H9 (cell line): ENCODE measurements at regions not wholly inside any gene's neighbourhood (a gene's known extent, or its start where the extent isn't known, plus 50 kb on each side); places are given as distances from the start of the nearest gene placed in this dataset.

Source experiments
- DNase-seq: peaks from one replicate; pipeline ENCODE4 v3.0.0-alpha.2; 2017
- H2AFZ ChIP-seq: one replicate; pipeline ENCODE4 v1.6.1; 2013; ENCODE audit warnings: mild to moderate bottlenecking, low read length, control low read depth, moderate library complexity
- H2AK5ac ChIP-seq: 2 replicates; pipeline ENCODE4 v1.6.1; 2013; ENCODE audit warnings: low read length, control low read depth, mixed read lengths; ENCODE audit not compliant: insufficient read length
- H2BK120ac ChIP-seq: one replicate; pipeline ENCODE4 v1.6.1; 2013; ENCODE audit warnings: low read depth, mild to moderate bottlenecking, low read length, control low read depth, inconsistent platforms; ENCODE audit not compliant: poor library complexity, severe bottlenecking
- H2BK12ac ChIP-seq: 2 replicates; pipeline ENCODE4 v1.6.1; 2013; ENCODE audit warnings: low read length, control low read depth, mixed read lengths, low read depth; ENCODE audit not compliant: insufficient read length
- H2BK15ac ChIP-seq: 2 replicates; pipeline ENCODE4 v1.6.1; 2013; ENCODE audit warnings: low read depth, low read length, control low read depth
- H2BK20ac ChIP-seq: one replicate; pipeline ENCODE4 v1.6.1; 2013; ENCODE audit warnings: low read depth, mild to moderate bottlenecking, low read length, control low read depth, inconsistent platforms; ENCODE audit not compliant: poor library complexity, severe bottlenecking
- H2BK5ac ChIP-seq: 2 replicates; pipeline ENCODE4 v1.6.1; 2013; ENCODE audit warnings: low read length, control low read depth, mixed read lengths; ENCODE audit not compliant: insufficient read length
- H3K14ac ChIP-seq: 2 replicates; pipeline ENCODE4 v1.6.1; 2013; ENCODE audit warnings: low read length, control low read depth; ENCODE audit not compliant: insufficient read depth
- H3K18ac ChIP-seq: 2 replicates; pipeline ENCODE4 v1.6.1; 2013; ENCODE audit warnings: low read depth, mild to moderate bottlenecking, mixed read lengths, low read length, control low read depth; ENCODE audit not compliant: insufficient read length
- H3K23ac ChIP-seq: 2 replicates; pipeline ENCODE4 v1.6.1; 2013; ENCODE audit warnings: low read length, control low read depth, mixed read lengths, low read depth; ENCODE audit not compliant: insufficient read length
- H3K23me2 ChIP-seq: 2 replicates; pipeline ENCODE4 v1.6.1; 2013; ENCODE audit warnings: low read depth, mild to moderate bottlenecking, mixed read lengths, low read length, control low read depth; ENCODE audit not compliant: insufficient read length, poor library complexity, severe bottlenecking
- H3K27ac ChIP-seq: 2 replicates; pipeline ENCODE4 v1.5.1; 2013; ENCODE audit warnings: low read length, control low read depth, mixed read lengths, low read depth; ENCODE audit not compliant: insufficient read length
- H3K27me3 ChIP-seq: 2 replicates; pipeline ENCODE4 v1.6.1; 2013; ENCODE audit warnings: low read length, control low read depth, inconsistent platforms; ENCODE audit not compliant: insufficient read depth
- H3K4ac ChIP-seq: 2 replicates; pipeline ENCODE4 v1.6.1; 2013; ENCODE audit warnings: low read depth, mild to moderate bottlenecking, control low read depth, inconsistent platforms, low read length, moderate library complexity
- H3K4me1 ChIP-seq: 2 replicates; pipeline ENCODE4 v1.6.1; 2013; ENCODE audit warnings: low read length, control low read depth, inconsistent platforms; ENCODE audit not compliant: insufficient read depth
- H3K4me2 ChIP-seq: 2 replicates; pipeline ENCODE4 v1.6.1; 2013; ENCODE audit warnings: low read length, control low read depth, mixed read lengths; ENCODE audit not compliant: insufficient read length, insufficient read depth
- H3K56ac ChIP-seq: 2 replicates; pipeline ENCODE4 v1.6.1; 2013; ENCODE audit warnings: low read depth, mild to moderate bottlenecking, mixed read lengths, low read length, control low read depth; ENCODE audit not compliant: insufficient read length
- H3K79me1 ChIP-seq: 2 replicates; pipeline ENCODE4 v1.6.1; 2013; ENCODE audit warnings: low read depth, mild to moderate bottlenecking, moderate library complexity, low read length, control low read depth, inconsistent platforms; ENCODE audit not compliant: insufficient read depth, poor library complexity, severe bottlenecking
- H3K79me2 ChIP-seq: 2 replicates; pipeline ENCODE4 v1.6.1; 2013; ENCODE audit warnings: low read length, control low read depth, inconsistent platforms; ENCODE audit not compliant: insufficient read depth
- H3K9ac ChIP-seq: 2 replicates; pipeline ENCODE4 v1.6.1; 2013; ENCODE audit warnings: low read length, control low read depth, mixed read lengths; ENCODE audit not compliant: insufficient read length; ENCODE audit errors: extremely low read depth
- H3K9me3 ChIP-seq: one replicate; pipeline ENCODE4 v1.6.1; 2013; ENCODE audit warnings: low read depth, low read length, inconsistent platforms; ENCODE audit not compliant: control insufficient read depth
- H3T11ph ChIP-seq: one replicate; pipeline ENCODE4 v1.6.1; 2013; ENCODE audit warnings: mild to moderate bottlenecking, low read length, control low read depth, inconsistent platforms
- H4K20me1 ChIP-seq: one replicate; pipeline ENCODE4 v1.6.1; 2013; ENCODE audit not compliant: control insufficient read depth, insufficient read length, insufficient read depth
- H4K5ac ChIP-seq: 2 replicates; pipeline ENCODE4 v1.6.1; 2013; ENCODE audit warnings: low read depth, mild to moderate bottlenecking, mixed read lengths, low read length, control low read depth; ENCODE audit not compliant: insufficient read length
- H4K8ac ChIP-seq: replicated peaks from 2 replicates; pipeline ENCODE4 v1.6.1; 2013; ENCODE audit warnings: low read length, control low read depth, mixed read lengths, low read depth; ENCODE audit not compliant: insufficient read length
- H4K91ac ChIP-seq: 2 replicates; pipeline ENCODE4 v1.6.1; 2013; ENCODE audit warnings: low read depth, mild to moderate bottlenecking, moderate library complexity, mixed read lengths, low read length, control low read depth; ENCODE audit not compliant: insufficient read length
- H3K27ac Mint-ChIP-seq, 3 experiments: 2 replicates in 2 of 3; 3 replicates in 1 of 3; pipeline ENCODE4 v1.8.0; 2020 to 2021; ENCODE audit warnings: mixed read lengths in 3 of 3, mild to moderate bottlenecking in 1 of 3, moderate library complexity in 1 of 3
- H3K27me3 Mint-ChIP-seq: 2 replicates; pipeline ENCODE4 v1.8.0; 2021; ENCODE audit warnings: low read depth, mild to moderate bottlenecking, moderate library complexity, mixed read lengths
- H3K36me3 Mint-ChIP-seq, 3 experiments: 2 replicates in 2 of 3; 3 replicates in 1 of 3; pipeline ENCODE4 v1.8.0; 2020 to 2021; ENCODE audit warnings: low read depth in 3 of 3, mixed read lengths in 3 of 3; ENCODE audit not compliant: insufficient read depth in 1 of 3
- H3K4me1 Mint-ChIP-seq, 2 experiments: 2 replicates each; pipeline ENCODE4 v1.8.0; 2020; ENCODE audit warnings: mixed read lengths in 2 of 2
- H3K4me3 Mint-ChIP-seq, 2 experiments: 2 replicates in 1 of 2; 3 replicates in 1 of 2; pipeline ENCODE4 v1.8.0; 2020 to 2021; ENCODE audit warnings: mild to moderate bottlenecking in 2 of 2, mixed read lengths in 2 of 2, moderate library complexity in 1 of 2
- H3K9me3 Mint-ChIP-seq, 2 experiments: 2 replicates in 1 of 2; 3 replicates in 1 of 2; pipeline ENCODE4 v1.8.0; 2020; ENCODE audit warnings: mild to moderate bottlenecking in 2 of 2, mixed read lengths in 2 of 2, moderate library complexity in 1 of 2
- CTCF ChIP-seq: fragments of 200-600 bp; sonication (generic); conservative IDR thresholded peaks from 3 replicates; pipeline ENCODE4 v1.8.0; 2021; ENCODE audit warnings: antibody characterized with exemption, mild to moderate bottlenecking
- WGBS: extraction: QIAGEN DNeasy Blood & Tissue Kit; methylation state at CpG from one replicate; pipeline ENCODE4 v1.1.7; 2013; ENCODE audit warnings: missing lambda C conversion rate, low lambda C conversion rate, mixed read lengths; ENCODE audit not compliant: insufficient read length; ENCODE audit errors: extremely low coverage; 5-methylcytosine and 5-hydroxymethylcytosine counted together

GRCh38 chr7:25626451-25627131, 398.3 kb upstream of the NPVF start:
- H3K27me3 ChIP-seq, result no peaks in the 10 kb centered on the region
- no peak overlapping the region for H3T11ph ChIP-seq
- no CpG with 5 or more reads among the region's 4 CpGs for WGBS
- H3K56ac ChIP-seq, result no peak overlapping the region
- no peaks in the 10 kb centered on the region for H4K20me1 ChIP-seq
- Mint-ChIP-seq H3K27ac (no peak overlapping the region), H3K4me3 (no peak overlapping the region), H3K36me3 (no peaks in the 10 kb centered on the region), H3K27me3 (no peaks in the 10 kb centered on the region; the same call in 1 of the 2 replicates), H3K9me3 (no peaks in the 10 kb centered on the region), H3K4me1 (peaks cover 13% of the 10 kb centered on the region in 2 experiments)
- no peak for TF ChIP-seq CTCF
- no peaks in the 10 kb centered on the region for H3K23me2 ChIP-seq
- no peaks in the 10 kb centered on the region for H3K79me1 ChIP-seq
- no peak overlapping the region for H3K27ac ChIP-seq
- no peak overlapping the region for H4K8ac ChIP-seq
- peaks cover 3% of the 10 kb centered on the region; the same call in 1 of the 2 replicates for H3K4me1 ChIP-seq
- H2BK12ac ChIP-seq, result no peak overlapping the region
- no peak for DNase-seq
- H2AFZ ChIP-seq, result no peak overlapping the region
- H4K5ac ChIP-seq, result no peak overlapping the region
- no peak overlapping the region for H3K18ac ChIP-seq
- H4K91ac ChIP-seq, result no peak overlapping the region
- H3K9me3 ChIP-seq, result no peaks in the 10 kb centered on the region
- no peak overlapping the region for H3K14ac ChIP-seq
- no peak overlapping the region for H2BK120ac ChIP-seq
- H3K23ac ChIP-seq, result no peak overlapping the region
- H2AK5ac ChIP-seq, result no peak overlapping the region
- H2BK20ac ChIP-seq, result no peak overlapping the region
- no peak overlapping the region for H3K4me2 ChIP-seq
- no peak overlapping the region for H2BK5ac ChIP-seq
- H3K79me2 ChIP-seq, result no peaks in the 10 kb centered on the region
- H3K4ac ChIP-seq, result no peak overlapping the region
- no peak overlapping the region for H2BK15ac ChIP-seq
- H3K9ac ChIP-seq, result no peak overlapping the region
